ENCODE measurements at regions not wholly inside any gene's neighbourhood (a gene's known extent, or its start where the extent isn't known, plus 50 kb on each side); places are given as distances from the start of the nearest gene placed in this dataset.

DNA sequence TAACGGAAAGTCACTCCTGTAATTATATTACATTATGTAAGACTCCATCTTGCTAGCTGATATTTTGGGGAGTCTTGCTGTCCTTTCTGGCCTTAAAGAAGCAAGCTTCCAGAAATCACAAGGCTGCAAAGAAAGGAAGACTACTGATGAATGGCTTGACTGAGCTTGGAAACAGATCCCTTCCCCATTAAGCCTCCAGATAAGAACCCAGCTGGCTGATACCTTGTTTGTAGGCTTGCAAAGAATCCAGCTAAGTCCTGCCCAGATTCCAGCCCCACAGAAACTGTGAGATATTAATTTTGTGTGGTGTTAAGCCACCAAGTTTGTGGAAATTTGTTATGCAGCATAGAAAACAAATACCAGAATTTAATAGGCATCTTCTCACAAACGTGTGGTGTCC is 49.9 kb upstream of the TMEM106B start:
- TF ChIP-seq ZNF785 (tag by site-specific recombination; IDR thresholded peaks at IDR 0.05) (no peak), ZNF114 (tag by site-specific recombination; IDR thresholded peaks at IDR 0.05) (no peak), ZNF626 (tag by site-specific recombination; IDR thresholded peaks at IDR 0.05) (no peak), SALL2 (tag by site-specific recombination; IDR thresholded peaks at IDR 0.05; ENCODE audit: borderline replicate concordance) (no peak), ZNF658 (tag by site-specific recombination; IDR thresholded peaks at IDR 0.05) (no peak), KLF9 (tag by site-specific recombination; IDR thresholded peaks at IDR 0.05; ENCODE audit: low read depth) (no peak), ZNF302 (tag by site-specific recombination; IDR thresholded peaks at IDR 0.05; ENCODE audit: low read depth) (no peak), GLIS1 (tag by site-specific recombination; IDR thresholded peaks at IDR 0.05) (no peak), ZBTB7A (tag by site-specific recombination; IDR thresholded peaks at IDR 0.05; ENCODE audit: low read depth) (no peak), BCL11B (tag by site-specific recombination; IDR thresholded peaks at IDR 0.05; ENCODE audit: low read depth) (no peak), ZSCAN18 (tag by site-specific recombination; IDR thresholded peaks at IDR 0.05) (no peak), PRDM10 (tag by site-specific recombination; IDR thresholded peaks at IDR 0.05) (no peak), ZSCAN16 (tag by site-specific recombination; IDR thresholded peaks at IDR 0.05) (no peak), KLF7 (tag by site-specific recombination; IDR thresholded peaks at IDR 0.05; ENCODE audit: borderline replicate concordance) (no peak), GLI2 (tag by site-specific recombination; IDR thresholded peaks at IDR 0.05; ENCODE audit: borderline replicate concordance, low read depth) (no peak), ZNF132 (tag by site-specific recombination; IDR thresholded peaks at IDR 0.05; ENCODE audit: borderline replicate concordance) (no peak)
- TF ChIP-seq, protein P1, sequence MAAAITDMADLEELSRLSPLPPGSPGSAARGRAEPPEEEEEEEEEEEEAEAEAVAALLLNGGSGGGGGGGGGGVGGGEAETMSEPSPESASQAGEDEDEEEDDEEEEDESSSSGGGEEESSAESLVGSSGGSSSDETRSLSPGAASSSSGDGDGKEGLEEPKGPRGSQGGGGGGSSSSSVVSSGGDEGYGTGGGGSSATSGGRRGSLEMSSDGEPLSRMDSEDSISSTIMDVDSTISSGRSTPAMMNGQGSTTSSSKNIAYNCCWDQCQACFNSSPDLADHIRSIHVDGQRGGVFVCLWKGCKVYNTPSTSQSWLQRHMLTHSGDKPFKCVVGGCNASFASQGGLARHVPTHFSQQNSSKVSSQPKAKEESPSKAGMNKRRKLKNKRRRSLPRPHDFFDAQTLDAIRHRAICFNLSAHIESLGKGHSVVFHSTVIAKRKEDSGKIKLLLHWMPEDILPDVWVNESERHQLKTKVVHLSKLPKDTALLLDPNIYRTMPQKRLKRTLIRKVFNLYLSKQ (tag by site-specific recombination; IDR thresholded peaks at IDR 0.05; ENCODE audit: borderline replicate concordance): no peak
- TF ChIP-seq, protein P2, sequence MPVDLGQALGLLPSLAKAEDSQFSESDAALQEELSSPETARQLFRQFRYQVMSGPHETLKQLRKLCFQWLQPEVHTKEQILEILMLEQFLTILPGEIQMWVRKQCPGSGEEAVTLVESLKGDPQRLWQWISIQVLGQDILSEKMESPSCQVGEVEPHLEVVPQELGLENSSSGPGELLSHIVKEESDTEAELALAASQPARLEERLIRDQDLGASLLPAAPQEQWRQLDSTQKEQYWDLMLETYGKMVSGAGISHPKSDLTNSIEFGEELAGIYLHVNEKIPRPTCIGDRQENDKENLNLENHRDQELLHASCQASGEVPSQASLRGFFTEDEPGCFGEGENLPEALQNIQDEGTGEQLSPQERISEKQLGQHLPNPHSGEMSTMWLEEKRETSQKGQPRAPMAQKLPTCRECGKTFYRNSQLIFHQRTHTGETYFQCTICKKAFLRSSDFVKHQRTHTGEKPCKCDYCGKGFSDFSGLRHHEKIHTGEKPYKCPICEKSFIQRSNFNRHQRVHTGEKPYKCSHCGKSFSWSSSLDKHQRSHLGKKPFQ (tag by site-specific recombination; IDR thresholded peaks at IDR 0.05): no peak
- ChIA-PET POLR2A (no interaction called here), CTCF (interaction anchor here (0.6 kb wide), 3 partner anchors 8 to 1171 kb away, joined by 3 to 4 read pairs (median 3); no protein-coding TSS in a partner anchor)
- no peaks in the 10 kb centered on the region for H3K4me1 ChIP-seq (ENCODE audit: control insufficient read depth, insufficient read depth, low read length)
- no peaks in the 10 kb centered on the region for H3K9me3 ChIP-seq (ENCODE audit: control insufficient read depth, insufficient read depth, low read depth, low read length)
- H3K4me3 ChIP-seq (ENCODE audit: low read depth, low read length): no peak overlapping the region
- H3K36me3 ChIP-seq (ENCODE audit: control insufficient read depth in 2 of 2, insufficient read depth in 1 of 2, low read length in 2 of 2): no peaks in the 10 kb centered on the region
- H3K27ac ChIP-seq (ENCODE audit: extremely low read depth, low read depth, low read length): no peak overlapping the region

All from HEK293 (cell line).